Smooth muscle cell (in vitro differentiated cells): ENCODE measurements at regions not wholly inside any gene's neighbourhood (a gene's known extent, or its start where the extent isn't known, plus 50 kb on each side); places are given as distances from the start of the nearest gene placed in this dataset.

Source experiments
- DNase-seq: peaks from one replicate; lab custom pipeline; 2025; ENCODE audit not compliant: unreplicated experiment; lab: John Stamatoyannopoulos, UW
- H2AFZ ChIP-seq: fragments of 200-600 bp; sonication (generic); 2 replicates; pipeline ENCODE4 v1.6.0; 2016; ENCODE audit warnings: antibody characterized with exemption, low read depth, mild to moderate bottlenecking
- H3F3A ChIP-seq: fragments of 200-600 bp; sonication (generic); 2 replicates; pipeline ENCODE4 v1.6.0; 2017; ENCODE audit warnings: antibody characterized with exemption, low read depth
- H3K27ac ChIP-seq: fragments of 200-600 bp; sonication (generic); 2 replicates; pipeline ENCODE4 v1.5.1; 2016; ENCODE audit warnings: low read depth, mild to moderate bottlenecking
- H3K27me3 ChIP-seq: fragments of 200-600 bp; sonication (generic); 2 replicates; pipeline ENCODE4 v1.6.1; 2016; ENCODE audit warnings: low read depth, mild to moderate bottlenecking
- H3K36me3 ChIP-seq: fragments of 200-600 bp; sonication (generic); 2 replicates; pipeline ENCODE4 v1.5.1; 2016; ENCODE audit warnings: low read depth
- H3K4me1 ChIP-seq: fragments of 200-600 bp; sonication (generic); 2 replicates; pipeline ENCODE4 v1.5.1; 2016; ENCODE audit warnings: low read depth
- H3K4me2 ChIP-seq: fragments of 200-600 bp; sonication (generic); 2 replicates; pipeline ENCODE4 v1.6.0; 2016; ENCODE audit warnings: mild to moderate bottlenecking
- H3K4me3 ChIP-seq: fragments of 200-600 bp; sonication (generic); 2 replicates; pipeline ENCODE4 v1.5.1; 2016; ENCODE audit warnings: mild to moderate bottlenecking
- H3K79me2 ChIP-seq: fragments of 200-600 bp; sonication (generic); 2 replicates; pipeline ENCODE4 v1.6.0; 2016; ENCODE audit warnings: low read depth, mild to moderate bottlenecking
- H3K9ac ChIP-seq: fragments of 200-600 bp; sonication (generic); 2 replicates; pipeline ENCODE4 v1.6.0; 2016; ENCODE audit warnings: low read depth
- H3K9me3 ChIP-seq: fragments of 200-600 bp; sonication (generic); replicated peaks from 2 replicates; pipeline ENCODE4 v1.5.1; 2016; ENCODE audit warnings: low read depth
- H4K20me1 ChIP-seq: fragments of 200-600 bp; sonication (generic); 2 replicates; pipeline ENCODE4 v1.6.0; 2016; ENCODE audit warnings: low read depth
- WGBS: methylation state at CpG from one replicate; pipeline ENCODE4 v1.1.7; 2016; ENCODE audit warnings: low lambda C conversion rate; 5-methylcytosine and 5-hydroxymethylcytosine counted together
- TF ChIP-seq, protein P1 (sequence below): fragments of 200-600 bp; sonication (generic); IDR thresholded peaks from 2 replicates; pipeline ENCODE4 v1.5.1; 2017; ENCODE audit warnings: borderline replicate concordance, mild to moderate bottlenecking, antibody characterized with exemption; ENCODE audit not compliant: insufficient read depth, poor library complexity, severe bottlenecking

DNA sequence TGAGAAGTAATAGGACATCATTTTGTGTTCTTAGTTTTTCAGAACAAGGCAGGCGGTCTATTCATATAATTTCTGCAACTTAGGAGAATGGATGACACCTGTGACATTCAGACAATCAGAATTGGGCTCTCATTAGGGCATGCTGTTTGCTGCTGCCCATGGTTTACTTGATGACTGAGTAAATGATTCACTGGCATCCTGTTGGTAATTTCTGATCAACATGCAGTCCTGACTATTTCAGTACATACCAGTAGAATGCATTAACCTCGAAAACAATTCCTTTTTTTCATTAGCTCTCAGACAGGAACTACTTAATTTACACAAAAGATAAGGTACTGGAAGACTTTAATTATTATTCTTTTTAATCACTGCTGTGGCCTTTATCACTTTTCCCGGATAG, 641.6 kb downstream of the NSUN3 start:
- Histone ChIP-seq H3K27ac (no peak overlapping the region), H3K4me2 (no peak overlapping the region), H3K4me3 (no peak overlapping the region), H2AFZ (no peak overlapping the region), H3K9me3 (no peaks in the 10 kb centered on the region), H3K36me3 (no peaks in the 10 kb centered on the region), H3K79me2 (no peaks in the 10 kb centered on the region), H3K4me1 (no peaks in the 10 kb centered on the region), H4K20me1 (no peaks in the 10 kb centered on the region), H3K9ac (no peak overlapping the region), H3K27me3 (no peaks in the 10 kb centered on the region), H3F3A (no peaks in the 10 kb centered on the region)
- DNase-seq = no peak
- 78% methylated on average over 3 of the region's 3 CpGs for WGBS
- TF ChIP-seq, protein P1, sequence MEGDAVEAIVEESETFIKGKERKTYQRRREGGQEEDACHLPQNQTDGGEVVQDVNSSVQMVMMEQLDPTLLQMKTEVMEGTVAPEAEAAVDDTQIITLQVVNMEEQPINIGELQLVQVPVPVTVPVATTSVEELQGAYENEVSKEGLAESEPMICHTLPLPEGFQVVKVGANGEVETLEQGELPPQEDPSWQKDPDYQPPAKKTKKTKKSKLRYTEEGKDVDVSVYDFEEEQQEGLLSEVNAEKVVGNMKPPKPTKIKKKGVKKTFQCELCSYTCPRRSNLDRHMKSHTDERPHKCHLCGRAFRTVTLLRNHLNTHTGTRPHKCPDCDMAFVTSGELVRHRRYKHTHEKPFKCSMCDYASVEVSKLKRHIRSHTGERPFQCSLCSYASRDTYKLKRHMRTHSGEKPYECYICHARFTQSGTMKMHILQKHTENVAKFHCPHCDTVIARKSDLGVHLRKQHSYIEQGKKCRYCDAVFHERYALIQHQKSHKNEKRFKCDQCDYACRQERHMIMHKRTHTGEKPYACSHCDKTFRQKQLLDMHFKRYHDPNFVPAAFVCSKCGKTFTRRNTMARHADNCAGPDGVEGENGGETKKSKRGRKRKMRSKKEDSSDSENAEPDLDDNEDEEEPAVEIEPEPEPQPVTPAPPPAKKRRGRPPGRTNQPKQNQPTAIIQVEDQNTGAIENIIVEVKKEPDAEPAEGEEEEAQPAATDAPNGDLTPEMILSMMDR = no peak

GRCh38 chr3:94709249-94709902, 646.5 kb downstream of the NSUN3 start:
- Histone ChIP-seq H3K36me3 (no peaks in the 10 kb centered on the region), H3K79me2 (no peaks in the 10 kb centered on the region), H4K20me1 (no peaks in the 10 kb centered on the region), H3K27me3 (no peaks in the 10 kb centered on the region), H3K4me2 (no peak overlapping the region), H3F3A (no peaks in the 10 kb centered on the region), H3K27ac (no peak overlapping the region), H2AFZ (no peak overlapping the region), H3K9me3 (no peaks in the 10 kb centered on the region), H3K4me1 (no peaks in the 10 kb centered on the region), H3K9ac (no peak overlapping the region), H3K4me3 (no peak overlapping the region)
- TF ChIP-seq, protein P1 = no peak
- WGBS = 81% methylated on average over 1 of the region's 1 CpG
- no peak for DNase-seq

GRCh38 chr3:94714194-94714593, 651.3 kb downstream of the NSUN3 start:
- no peak overlapping the region for H3K4me2 ChIP-seq
- no peaks in the 10 kb centered on the region for H3K4me1 ChIP-seq
- no peak overlapping the region for H3K4me3 ChIP-seq
- no peaks in the 10 kb centered on the region for H4K20me1 ChIP-seq
- TF ChIP-seq, protein P1 = no peak
- no peak overlapping the region for H3K27ac ChIP-seq
- no peaks in the 10 kb centered on the region for H3K36me3 ChIP-seq
- no peak overlapping the region for H3K9ac ChIP-seq
- no peaks in the 10 kb centered on the region for H3K79me2 ChIP-seq
- no peak overlapping the region for H2AFZ ChIP-seq
- DNase-seq = no peak
- H3F3A ChIP-seq = no peaks in the 10 kb centered on the region
- H3K9me3 ChIP-seq = no peaks in the 10 kb centered on the region
- no peaks in the 10 kb centered on the region for H3K27me3 ChIP-seq

GRCh38 chr3:94716326-94717018, 653.6 kb downstream of the NSUN3 start:
- H3K4me1 ChIP-seq = no peaks in the 10 kb centered on the region
- H3K4me3 ChIP-seq = no peak overlapping the region
- no peak for DNase-seq
- H3K27me3 ChIP-seq = no peaks in the 10 kb centered on the region
- no peaks in the 10 kb centered on the region for H3K9me3 ChIP-seq
- no peak overlapping the region for H3K4me2 ChIP-seq
- H3K27ac ChIP-seq = no peak overlapping the region
- TF ChIP-seq, protein P1 = no peak
- H2AFZ ChIP-seq = no peak overlapping the region
- no peak overlapping the region for H3K9ac ChIP-seq
- 97% methylated on average over 2 of the region's 2 CpGs for WGBS
- H3K36me3 ChIP-seq = no peaks in the 10 kb centered on the region
- no peaks in the 10 kb centered on the region for H3F3A ChIP-seq
- H4K20me1 ChIP-seq = no peaks in the 10 kb centered on the region
- H3K79me2 ChIP-seq = no peaks in the 10 kb centered on the region
